ENCODE measurements at regions not wholly inside any gene's neighbourhood (a gene's known extent, or its start where the extent isn't known, plus 50 kb on each side); places are given as distances from the start of the nearest gene placed in this dataset.

- intact Hi-C loops (cut with micrococcal nuclease): loop anchor here (10.0 kb wide), 1 partner anchor 433 kb away; no protein-coding TSS in a partner anchor
- dilution Hi-C loops (cut with MboI; ENCODE audit: extremely low pct_ligation_motif_present, low sequenced_read_pairs): no loop called here
- Histone ChIP-seq H3K79me2 (ENCODE audit: control insufficient read depth, insufficient read depth, low read length) (no peaks in the 10 kb centered on the region), H4K20me1 (replicated peaks; ENCODE audit: control insufficient read depth, extremely low read depth, insufficient read depth, low read length) (no peaks in the 10 kb centered on the region), H2AFZ (ENCODE audit: low read depth, low read length) (no peak overlapping the region), H3K27me3 (ENCODE audit: control insufficient read depth in 2 of 2, insufficient read depth in 2 of 2, low read length in 2 of 2) (no peaks in the 10 kb centered on the region), H3K9me1 (replicated peaks; ENCODE audit: control insufficient read depth, extremely low read depth, insufficient read depth, low read length) (no peaks in the 10 kb centered on the region), H3K4me1 (ENCODE audit: control insufficient read depth, extremely low read depth, insufficient read depth, low read length) (peaks cover 4% of the 10 kb centered on the region), H3K27ac (ENCODE audit: insufficient read depth, low read depth, low read length) (no peak overlapping the region), H3K4me2 (ENCODE audit: insufficient read depth, low read length) (no peak overlapping the region), H3K9ac (replicated peaks; ENCODE audit: extremely low read depth, insufficient read depth, low read length) (no peak overlapping the region), H3K4me3 (replicated peaks in 1 of 3; ENCODE audit: insufficient read depth in 1 of 3, low read depth in 1 of 3, low read length in 3 of 3) (no peak overlapping the region), H3K9me3 (replicated peaks; ENCODE audit: control insufficient read depth, insufficient read depth, low read length) (no peaks in the 10 kb centered on the region), H3K36me3 (ENCODE audit: control insufficient read depth in 2 of 2, extremely low read depth in 1 of 2, insufficient read depth in 2 of 2, low read length in 2 of 2) (no peaks in the 10 kb centered on the region)
- POLR2A ChIA-PET: no interaction called here
- CTCF ChIA-PET: no interaction called here
- BruUV-seq (replicated peaks): no TSS peak
- FAIRE-seq: no peak
- TF ChIP-seq JUN (IDR thresholded peaks at IDR 0.05; ENCODE audit: borderline replicate concordance, insufficient read depth, insufficient read length, low read depth): no peak
- DNase-seq (ENCODE audit: low read depth, low spot score): no peak
Observed at GRCh38 chr6:22697306-22697705, 127.9 kb downstream of the HDGFL1 start.

GRCh38 chr6:22699151-22699550 is 129.8 kb downstream of the HDGFL1 start:
- dilution Hi-C loops (cut with MboI; ENCODE audit: extremely low pct_ligation_motif_present, low sequenced_read_pairs) (no loop called here), intact Hi-C loops (cut with micrococcal nuclease) (loop anchor here (10.0 kb wide), 1 partner anchor 434 kb away; no protein-coding TSS in a partner anchor)
- Histone ChIP-seq H3K9me1 (replicated peaks; ENCODE audit: control insufficient read depth, extremely low read depth, insufficient read depth, low read length) (no peaks in the 10 kb centered on the region), H3K27ac (ENCODE audit: insufficient read depth, low read depth, low read length) (no peak overlapping the region), H2AFZ (ENCODE audit: low read depth, low read length) (peak overlapping the region; percentile 88), H3K4me3 (replicated peaks in 1 of 3; ENCODE audit: insufficient read depth in 1 of 3, low read depth in 1 of 3, low read length in 3 of 3) (no peak overlapping the region), H4K20me1 (replicated peaks; ENCODE audit: control insufficient read depth, extremely low read depth, insufficient read depth, low read length) (no peaks in the 10 kb centered on the region), H3K36me3 (ENCODE audit: control insufficient read depth in 2 of 2, extremely low read depth in 1 of 2, insufficient read depth in 2 of 2, low read length in 2 of 2) (no peaks in the 10 kb centered on the region), H3K4me2 (ENCODE audit: insufficient read depth, low read length) (no peak overlapping the region), H3K9ac (replicated peaks; ENCODE audit: extremely low read depth, insufficient read depth, low read length) (no peak overlapping the region), H3K79me2 (ENCODE audit: control insufficient read depth, insufficient read depth, low read length) (no peaks in the 10 kb centered on the region), H3K9me3 (replicated peaks; ENCODE audit: control insufficient read depth, insufficient read depth, low read length) (no peaks in the 10 kb centered on the region), H3K4me1 (ENCODE audit: control insufficient read depth, extremely low read depth, insufficient read depth, low read length) (peaks cover 4% of the 10 kb centered on the region), H3K27me3 (ENCODE audit: control insufficient read depth in 2 of 2, insufficient read depth in 2 of 2, low read length in 2 of 2) (no peaks in the 10 kb centered on the region)
- ChIA-PET CTCF (no interaction called here), POLR2A (no interaction called here)
- no TSS peak for BruUV-seq (replicated peaks)
- DNase-seq (ENCODE audit: low read depth, low spot score) (peak; percentile 82), FAIRE-seq (peak; percentile 70)
- TF ChIP-seq POLR2AphosphoS5 (IDR thresholded peaks at IDR 0.05; ENCODE audit: insufficient read depth, low read depth, low read length): no peak
- TF ChIP-seq POLR2A (IDR thresholded peaks at IDR 0.05; ENCODE audit: low read depth, low read length): no peak
- TF ChIP-seq MAX (IDR thresholded peaks at IDR 0.05; ENCODE audit: insufficient read depth, insufficient read length): no peak
- TF ChIP-seq EZH2 (IDR thresholded peaks at IDR 0.05; ENCODE audit: borderline replicate concordance, low read depth, low read length, severe bottlenecking): no peak
- no peak for TF ChIP-seq MYC (IDR thresholded peaks at IDR 0.05; ENCODE audit: low read depth, low read length)
- TF ChIP-seq GATA2 (IDR thresholded peaks at IDR 0.05; ENCODE audit: insufficient read depth, insufficient read length, low read depth, low read length): no peak
- no peak for TF ChIP-seq JUN (IDR thresholded peaks at IDR 0.05; ENCODE audit: borderline replicate concordance, insufficient read depth, insufficient read length, low read depth)
- no peak for TF ChIP-seq FOS (IDR thresholded peaks at IDR 0.05; ENCODE audit: borderline replicate concordance, insufficient read depth, low read length)
- TF ChIP-seq CTCF (IDR thresholded peaks at IDR 0.05; ENCODE audit: extremely low read depth in 1 of 2, insufficient read depth in 1 of 2, low read depth in 1 of 2, low read length in 2 of 2): no peak
